RWPE2 (cell line): ENCODE measurements at regions not wholly inside any gene's neighbourhood (a gene's known extent, or its start where the extent isn't known, plus 50 kb on each side); places are given as distances from the start of the nearest gene placed in this dataset.
A peak's percentile ranks its signal among the peaks of the same experiment; 100 is the strongest.

Source experiments
- ATAC-seq: fragments of 200-7000 bp; cut with Tn5 transposase; 3 replicates; pipeline ENCODE4 v1.9.1; 2021; ENCODE audit warnings: low read depth
- DNase-seq: peaks from one replicate; pipeline ENCODE4 v3.0.0-alpha.2; 2020; ENCODE audit warnings: low spot score
- H3K27ac ChIP-seq: fragments of 450-650 bp; 2 replicates; pipeline ENCODE4 v1.5.1; 2017; ENCODE audit warnings: mild to moderate bottlenecking; ENCODE audit not compliant: poor library complexity, severe bottlenecking
- H3K27me3 ChIP-seq: fragments of 250-450 bp; sonication (Bioruptor Pico); 2 replicates; pipeline ENCODE4 v1.5.1; 2021; ENCODE audit warnings: mild to moderate bottlenecking, moderate library complexity; ENCODE audit not compliant: insufficient read depth, poor library complexity, severe bottlenecking
- H3K36me3 ChIP-seq: fragments of 250-450 bp; sonication (Bioruptor Pico); 2 replicates; pipeline ENCODE4 v1.5.1; 2020; ENCODE audit warnings: low read depth, mild to moderate bottlenecking, moderate library complexity
- H3K4me1 ChIP-seq: fragments of 250-450 bp; sonication (Bioruptor Pico); 2 replicates; pipeline ENCODE4 v1.5.1; 2021; ENCODE audit warnings: mild to moderate bottlenecking, moderate library complexity; ENCODE audit not compliant: insufficient read depth, poor library complexity, severe bottlenecking
- H3K4me3 ChIP-seq: fragments of 250-450 bp; sonication (Bioruptor Pico); 2 replicates; pipeline ENCODE4 v1.5.1; 2021; ENCODE audit warnings: mild to moderate bottlenecking, moderate library complexity; ENCODE audit not compliant: severe bottlenecking
- H3K9me3 ChIP-seq: fragments of 250-450 bp; sonication (Bioruptor Pico); 2 replicates; pipeline ENCODE4 v1.5.1; 2021; ENCODE audit warnings: mild to moderate bottlenecking, moderate library complexity; ENCODE audit not compliant: severe bottlenecking
- CTCF ChIP-seq: fragments of 450-650 bp; IDR thresholded peaks from one replicate; pipeline ENCODE4 v1.5.1; 2017; ENCODE audit warnings: mild to moderate bottlenecking, moderate library complexity; ENCODE audit not compliant: poor library complexity, severe bottlenecking

GRCh38 chr3:31117854-31118253, 223.4 kb upstream of the GADL1 start:
- no peak for DNase-seq
- ATAC-seq = no peak
- Histone ChIP-seq H3K4me3 (no peak overlapping the region), H3K4me1 (no peaks in the 10 kb centered on the region), H3K9me3 (no peaks in the 10 kb centered on the region), H3K36me3 (no peaks in the 10 kb centered on the region), H3K27me3 (no peaks in the 10 kb centered on the region), H3K27ac (no peak overlapping the region)
- TF ChIP-seq CTCF = no peak

- no peak for ATAC-seq
- TF ChIP-seq CTCF = no peak
These were observed 229.9 kb upstream of the GADL1 start for GRCh38 chr3:31124373-31124772.

GRCh38 chr3:31125413-31126020, 231.1 kb upstream of the GADL1 start:
- H3K27ac ChIP-seq = no peak overlapping the region
- H3K36me3 ChIP-seq = no peaks in the 10 kb centered on the region
- DNase-seq (no peak), ATAC-seq (no peak)
- TF ChIP-seq CTCF = no peak
- no peaks in the 10 kb centered on the region for H3K27me3 ChIP-seq
- H3K4me1 ChIP-seq = no peaks in the 10 kb centered on the region
- H3K9me3 ChIP-seq = no peaks in the 10 kb centered on the region
- no peak overlapping the region for H3K4me3 ChIP-seq

More at GRCh38 chr3:31124373-31124772, 229.9 kb upstream of the GADL1 start:
- H3K27me3 ChIP-seq = no peaks in the 10 kb centered on the region
- no peak overlapping the region for H3K4me3 ChIP-seq
- H3K36me3 ChIP-seq = no peaks in the 10 kb centered on the region
- no peaks in the 10 kb centered on the region for H3K9me3 ChIP-seq
- no peaks in the 10 kb centered on the region for H3K4me1 ChIP-seq
- H3K27ac ChIP-seq = no peak overlapping the region
- DNase-seq = no peak

GRCh38 chr3:31129241-31129640, 234.8 kb upstream of the GADL1 start:
- TF ChIP-seq CTCF = no peak
- Histone ChIP-seq H3K27me3 (no peaks in the 10 kb centered on the region), H3K9me3 (no peaks in the 10 kb centered on the region), H3K27ac (no peak overlapping the region), H3K4me1 (no peaks in the 10 kb centered on the region), H3K4me3 (no peak overlapping the region), H3K36me3 (no peaks in the 10 kb centered on the region)
- no peak for ATAC-seq
- no peak for DNase-seq

- TF ChIP-seq CTCF = peak; percentile 91
- ATAC-seq = peak; percentile 57; the same call in 2 of the 3 replicates
- no peak for DNase-seq
These were observed 237.8 kb upstream of the GADL1 start for GRCh38 chr3:31132132-31132769.

More at GRCh38 chr3:31132132-31132769, 237.8 kb upstream of the GADL1 start:
- no peaks in the 10 kb centered on the region for H3K27me3 ChIP-seq
- no peaks in the 10 kb centered on the region for H3K36me3 ChIP-seq
- no peaks in the 10 kb centered on the region for H3K9me3 ChIP-seq
- H3K4me1 ChIP-seq = no peaks in the 10 kb centered on the region
- H3K27ac ChIP-seq = no peak overlapping the region
- no peak overlapping the region for H3K4me3 ChIP-seq
